Spleen (tissue), 7 donors: ENCODE measurements at regions not wholly inside any gene's neighbourhood (a gene's known extent, or its start where the extent isn't known, plus 50 kb on each side); places are given as distances from the start of the nearest gene placed in this dataset.

ENCODE experiments used
- POLR2A ChIP-seq, 3 donors: fragments of 450-650 bp; IDR thresholded peaks; one replicate each; pipeline ENCODE4 v1.5.1; 2017; ENCODE audit warnings: antibody characterized with exemption in 3 of 3, mild to moderate bottlenecking in 1 of 3
- POLR2AphosphoS5 ChIP-seq, 3 donors: sonication (generic); formaldehyde crosslinking; IDR thresholded peaks; one replicate each; pipeline ENCODE4 v1.5.1; 2017; ENCODE audit warnings: antibody characterized with exemption in 3 of 3
- TF ChIP-seq, protein P1 (sequence below), 11 experiments: fragments of 200-600 bp in 7 of 11; fragments of 450-650 bp in 4 of 11; sonication (generic) in 4 of 11; IDR thresholded peaks in 8 of 11; conservative IDR thresholded peaks in 3 of 11; 1 replicate in 7 of 11; 2 replicates in 4 of 11; pipeline versions ENCODE4 v1.4.0 to v1.8.0; 2016 to 2021; ENCODE audit warnings: antibody characterized with exemption in 11 of 11, inconsistent platforms in 4 of 11, mild to moderate bottlenecking in 1 of 11
- donor health status: DM: no; HTN: no; CAD: no; lungs with moderate emphysema.
- donor health status: DM: no; HTN: no; CAD: no.
- donor health status: DM: no; HTN: no; CAD: no.

DNA sequence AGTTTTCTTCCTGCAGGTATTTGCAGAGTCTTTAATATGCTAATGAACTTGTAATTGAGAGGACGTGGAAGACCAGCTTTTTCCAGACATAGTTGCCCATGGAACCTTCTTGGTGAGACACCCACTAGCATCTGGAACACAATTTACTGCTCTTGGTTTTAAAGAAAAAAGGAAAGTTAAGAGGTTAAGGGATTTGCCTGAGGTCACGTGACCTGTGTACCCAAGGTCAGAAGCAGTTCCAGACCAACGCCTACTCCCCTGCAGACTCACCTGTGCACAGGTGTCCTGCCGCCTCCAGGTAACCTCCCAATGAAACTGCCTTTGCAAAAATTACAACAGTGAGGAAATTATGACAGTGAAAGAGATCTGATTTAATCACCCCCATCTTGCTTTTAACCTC is 172.7 kb downstream of the ANAPC1 start:
- TF ChIP-seq, protein P1, sequence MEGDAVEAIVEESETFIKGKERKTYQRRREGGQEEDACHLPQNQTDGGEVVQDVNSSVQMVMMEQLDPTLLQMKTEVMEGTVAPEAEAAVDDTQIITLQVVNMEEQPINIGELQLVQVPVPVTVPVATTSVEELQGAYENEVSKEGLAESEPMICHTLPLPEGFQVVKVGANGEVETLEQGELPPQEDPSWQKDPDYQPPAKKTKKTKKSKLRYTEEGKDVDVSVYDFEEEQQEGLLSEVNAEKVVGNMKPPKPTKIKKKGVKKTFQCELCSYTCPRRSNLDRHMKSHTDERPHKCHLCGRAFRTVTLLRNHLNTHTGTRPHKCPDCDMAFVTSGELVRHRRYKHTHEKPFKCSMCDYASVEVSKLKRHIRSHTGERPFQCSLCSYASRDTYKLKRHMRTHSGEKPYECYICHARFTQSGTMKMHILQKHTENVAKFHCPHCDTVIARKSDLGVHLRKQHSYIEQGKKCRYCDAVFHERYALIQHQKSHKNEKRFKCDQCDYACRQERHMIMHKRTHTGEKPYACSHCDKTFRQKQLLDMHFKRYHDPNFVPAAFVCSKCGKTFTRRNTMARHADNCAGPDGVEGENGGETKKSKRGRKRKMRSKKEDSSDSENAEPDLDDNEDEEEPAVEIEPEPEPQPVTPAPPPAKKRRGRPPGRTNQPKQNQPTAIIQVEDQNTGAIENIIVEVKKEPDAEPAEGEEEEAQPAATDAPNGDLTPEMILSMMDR (IDR thresholded peaks at IDR 0.05 in 8 of 11, conservative IDR thresholded peaks at IDR 0.05 in 3 of 11): no peak
- no peak for TF ChIP-seq POLR2AphosphoS5 (IDR thresholded peaks at IDR 0.05)
- no peak for TF ChIP-seq POLR2A (IDR thresholded peaks at IDR 0.05)
